RWPE2 (cell line): ENCODE measurements at regions not wholly inside any gene's neighbourhood (a gene's known extent, or its start where the extent isn't known, plus 50 kb on each side); places are given as distances from the start of the nearest gene placed in this dataset.

Experiments used
- ATAC-seq: fragments of 200-7000 bp; cut with Tn5 transposase; 3 replicates; pipeline ENCODE4 v1.9.1; 2021; ENCODE audit warnings: low read depth
- DNase-seq: peaks from one replicate; pipeline ENCODE4 v3.0.0-alpha.2; 2020; ENCODE audit warnings: low spot score
- H3K27ac ChIP-seq: fragments of 450-650 bp; 2 replicates; pipeline ENCODE4 v1.5.1; 2017; ENCODE audit warnings: mild to moderate bottlenecking; ENCODE audit not compliant: poor library complexity, severe bottlenecking
- H3K27me3 ChIP-seq: fragments of 250-450 bp; sonication (Bioruptor Pico); 2 replicates; pipeline ENCODE4 v1.5.1; 2021; ENCODE audit warnings: mild to moderate bottlenecking, moderate library complexity; ENCODE audit not compliant: insufficient read depth, poor library complexity, severe bottlenecking
- H3K36me3 ChIP-seq: fragments of 250-450 bp; sonication (Bioruptor Pico); 2 replicates; pipeline ENCODE4 v1.5.1; 2020; ENCODE audit warnings: low read depth, mild to moderate bottlenecking, moderate library complexity
- H3K4me1 ChIP-seq: fragments of 250-450 bp; sonication (Bioruptor Pico); 2 replicates; pipeline ENCODE4 v1.5.1; 2021; ENCODE audit warnings: mild to moderate bottlenecking, moderate library complexity; ENCODE audit not compliant: insufficient read depth, poor library complexity, severe bottlenecking
- H3K4me3 ChIP-seq: fragments of 250-450 bp; sonication (Bioruptor Pico); 2 replicates; pipeline ENCODE4 v1.5.1; 2021; ENCODE audit warnings: mild to moderate bottlenecking, moderate library complexity; ENCODE audit not compliant: severe bottlenecking
- H3K9me3 ChIP-seq: fragments of 250-450 bp; sonication (Bioruptor Pico); 2 replicates; pipeline ENCODE4 v1.5.1; 2021; ENCODE audit warnings: mild to moderate bottlenecking, moderate library complexity; ENCODE audit not compliant: severe bottlenecking
- CTCF ChIP-seq: fragments of 450-650 bp; IDR thresholded peaks from one replicate; pipeline ENCODE4 v1.5.1; 2017; ENCODE audit warnings: mild to moderate bottlenecking, moderate library complexity; ENCODE audit not compliant: poor library complexity, severe bottlenecking

- TF ChIP-seq CTCF: no peak
- Histone ChIP-seq H3K27me3 (no peaks in the 10 kb centered on the region), H3K4me1 (no peaks in the 10 kb centered on the region), H3K27ac (no peak overlapping the region), H3K9me3 (no peaks in the 10 kb centered on the region), H3K4me3 (no peak overlapping the region), H3K36me3 (no peaks in the 10 kb centered on the region)
- no peak for DNase-seq
- ATAC-seq: no peak
Observed at GRCh38 chr9:88287972-88288371, 100.3 kb upstream of the SPIN1 start.

GRCh38 chr9:88280816-88281382 is 107.3 kb upstream of the SPIN1 start:
- Histone ChIP-seq H3K4me3 (no peak overlapping the region), H3K27me3 (no peaks in the 10 kb centered on the region), H3K9me3 (peaks cover 2% of the 10 kb centered on the region), H3K27ac (no peak overlapping the region), H3K36me3 (no peaks in the 10 kb centered on the region), H3K4me1 (no peaks in the 10 kb centered on the region)
- DNase-seq (no peak), ATAC-seq (no peak)
- TF ChIP-seq CTCF: no peak

GRCh38 chr9:88278036-88278435 is 110.2 kb upstream of the SPIN1 start:
- DNase-seq (no peak), ATAC-seq (no peak)
- no peaks in the 10 kb centered on the region for H3K4me1 ChIP-seq
- no peaks in the 10 kb centered on the region for H3K27me3 ChIP-seq
- no peak for TF ChIP-seq CTCF
- no peak overlapping the region for H3K4me3 ChIP-seq
- H3K27ac ChIP-seq: no peak overlapping the region
- no peaks in the 10 kb centered on the region for H3K36me3 ChIP-seq
- H3K9me3 ChIP-seq: peaks cover 2% of the 10 kb centered on the region

- no peak for DNase-seq
- Histone ChIP-seq H3K27ac (no peak overlapping the region), H3K9me3 (no peaks in the 10 kb centered on the region), H3K27me3 (no peaks in the 10 kb centered on the region), H3K36me3 (no peaks in the 10 kb centered on the region), H3K4me1 (peaks cover 16% of the 10 kb centered on the region), H3K4me3 (no peak overlapping the region)
- no peak for TF ChIP-seq CTCF
- no peak for ATAC-seq
Observed at GRCh38 chr9:88274078-88274477, 114.2 kb upstream of the SPIN1 start.

GRCh38 chr9:88272986-88273385 is 115.3 kb upstream of the SPIN1 start:
- H3K4me1 ChIP-seq: peaks cover 19% of the 10 kb centered on the region
- ATAC-seq (no peak), DNase-seq (no peak)
- H3K27ac ChIP-seq: no peak overlapping the region
- no peaks in the 10 kb centered on the region for H3K27me3 ChIP-seq
- no peaks in the 10 kb centered on the region for H3K36me3 ChIP-seq
- H3K4me3 ChIP-seq: no peak overlapping the region
- no peaks in the 10 kb centered on the region for H3K9me3 ChIP-seq
- TF ChIP-seq CTCF: no peak
